ENCODE measurements at regions not wholly inside any gene's neighbourhood (a gene's known extent, or its start where the extent isn't known, plus 50 kb on each side); places are given as distances from the start of the nearest gene placed in this dataset.

GRCh38 chr6:53436526-53437303, 88.0 kb upstream of the ELOVL5 start:
- 70 to 78% (median 70%) methylated on average over 7 of the region's 7 CpGs for WGBS, 5 donors
- no peak for DNase-seq
- intact Hi-C loops (cut with DNase I; ENCODE audit: low total_unique reads), result no loop called here
- Histone ChIP-seq H3K4me3 (no peak overlapping the region), H3K9me3 (no peaks in the 10 kb centered on the region), H3K36me3 (no peaks in the 10 kb centered on the region), H3K27ac (no peak overlapping the region), H3K4me1 (peaks cover 0 to 37% (median 4%) of the 10 kb centered on the region in 4 donors), H3K27me3 (no peaks in the 10 kb centered on the region)
- TF ChIP-seq EP300 (IDR thresholded peaks at IDR 0.05), result no peak
- no peak for TF ChIP-seq CTCF (IDR thresholded peaks at IDR 0.05)
- TF ChIP-seq POLR2AphosphoS5 (IDR thresholded peaks at IDR 0.05), result no peak
- TF ChIP-seq POLR2A (IDR thresholded peaks at IDR 0.05), result no peak

GRCh38 chr6:53433951-53434285, 85.2 kb upstream of the ELOVL5 start:
- Histone ChIP-seq H3K27me3 (no peaks in the 10 kb centered on the region), H3K9me3 (no peaks in the 10 kb centered on the region), H3K4me3 (no peak overlapping the region), H3K27ac (no peak overlapping the region), H3K4me1 (peaks cover 0 to 30% (median 2%) of the 10 kb centered on the region in 4 donors), H3K36me3 (no peaks in the 10 kb centered on the region)
- DNase-seq, result no peak
- intact Hi-C loops (cut with DNase I; ENCODE audit: low total_unique reads), result no loop called here
- WGBS, 5 donors, result 32 to 57% (median 46%) methylated on average over 2 of the region's 2 CpGs
- TF ChIP-seq POLR2AphosphoS5 (IDR thresholded peaks at IDR 0.05), result no peak
- TF ChIP-seq POLR2A (IDR thresholded peaks at IDR 0.05), result no peak
- no peak for TF ChIP-seq EP300 (IDR thresholded peaks at IDR 0.05)
- no peak for TF ChIP-seq CTCF (IDR thresholded peaks at IDR 0.05)

GRCh38 chr6:53433261-53433950, 84.7 kb upstream of the ELOVL5 start:
- DNase-seq, result no peak

More at GRCh38 chr6:53433261-53433950, 84.7 kb upstream of the ELOVL5 start:
- Histone ChIP-seq H3K36me3 (no peaks in the 10 kb centered on the region), H3K27ac (no peak overlapping the region), H3K27me3 (no peaks in the 10 kb centered on the region), H3K4me1 (peaks cover 0 to 26% (median 2%) of the 10 kb centered on the region in 4 donors), H3K9me3 (no peaks in the 10 kb centered on the region), H3K4me3 (no peak overlapping the region)
- intact Hi-C loops (cut with DNase I; ENCODE audit: low total_unique reads), result no loop called here
- 31 to 52% (median 50%) methylated on average over 4 of the region's 4 CpGs for WGBS, 5 donors
- TF ChIP-seq CTCF (IDR thresholded peaks at IDR 0.05), result no peak
- TF ChIP-seq EP300 (IDR thresholded peaks at IDR 0.05), result no peak
- no peak for TF ChIP-seq POLR2AphosphoS5 (IDR thresholded peaks at IDR 0.05)
- no peak for TF ChIP-seq POLR2A (IDR thresholded peaks at IDR 0.05)
